GM12892 (cell line): ENCODE measurements at regions not wholly inside any gene's neighbourhood (a gene's known extent, or its start where the extent isn't known, plus 50 kb on each side); places are given as distances from the start of the nearest gene placed in this dataset.

Experiments used
- POLR2A ChIP-seq: IDR thresholded peaks from 2 replicates; pipeline ENCODE4 v1.6.1; 2011; ENCODE audit warnings: low read depth, low read length, control low read depth
- POLR2AphosphoS5 ChIP-seq: IDR thresholded peaks from 2 replicates; pipeline ENCODE4 v1.6.1; 2011; ENCODE audit warnings: low read depth, low read length, control low read depth

DNA sequence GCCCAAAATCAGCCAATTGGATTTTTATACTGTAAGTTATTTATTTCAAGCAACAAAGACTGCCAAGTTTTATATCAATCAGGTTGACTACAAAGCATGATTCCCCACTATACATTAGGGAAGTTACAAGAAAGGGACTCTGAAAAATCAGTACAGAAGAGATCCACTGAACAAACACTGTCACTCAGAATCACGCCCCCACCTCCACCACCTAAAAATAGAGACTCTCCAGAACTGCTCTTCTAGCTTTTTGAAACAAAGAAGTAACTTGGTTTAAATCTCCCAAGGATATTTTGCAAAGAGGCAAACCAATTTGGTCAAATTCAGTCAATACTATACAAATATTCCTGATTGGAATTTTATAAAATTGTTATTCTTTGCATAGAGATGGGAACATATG lies 438.0 kb downstream of the HTR1A start:
- TF ChIP-seq POLR2A (no peak), POLR2AphosphoS5 (no peak)
